ENCODE measurements at regions not wholly inside any gene's neighbourhood (a gene's known extent, or its start where the extent isn't known, plus 50 kb on each side); places are given as distances from the start of the nearest gene placed in this dataset.
"Not testable (repeated sequence)": the region's sequence is repeated elsewhere in the genome, so short reads cannot be mapped to it uniquely, and the experiment has no call there.

DNA sequence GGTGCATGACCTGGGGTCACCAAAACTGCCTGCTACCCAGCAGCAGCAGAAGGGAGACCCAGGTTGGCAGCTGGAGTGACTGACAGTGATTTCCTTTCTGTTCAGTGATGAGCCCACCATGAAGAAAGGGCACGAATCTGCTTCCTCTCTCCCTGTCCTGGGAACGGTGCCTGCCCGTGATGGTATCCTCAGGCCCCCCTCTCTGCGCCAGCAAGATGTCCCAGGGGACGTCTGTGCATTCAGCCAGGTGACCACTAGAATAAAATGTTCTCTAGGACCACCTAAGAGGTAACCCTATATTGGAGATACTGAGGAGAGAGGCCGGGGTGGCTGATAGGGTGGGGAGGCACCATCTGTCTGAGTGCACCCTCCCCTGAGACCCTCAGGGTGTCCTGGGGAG is 294.7 kb downstream of the QKI start:
- H3K36me3 Mint-ChIP-seq (ENCODE audit: low read depth): no peaks in the 10 kb centered on the region
- peaks cover 29% of the 10 kb centered on the region for H3K4me1 Mint-ChIP-seq (ENCODE audit: low read depth)
- H3K9me3 Mint-ChIP-seq: no peaks in the 10 kb centered on the region
- no peak overlapping the region for H3K27ac Mint-ChIP-seq
- H3K4me3 Mint-ChIP-seq: no peak overlapping the region
- no peaks in the 10 kb centered on the region for H3K27me3 Mint-ChIP-seq

DNA sequence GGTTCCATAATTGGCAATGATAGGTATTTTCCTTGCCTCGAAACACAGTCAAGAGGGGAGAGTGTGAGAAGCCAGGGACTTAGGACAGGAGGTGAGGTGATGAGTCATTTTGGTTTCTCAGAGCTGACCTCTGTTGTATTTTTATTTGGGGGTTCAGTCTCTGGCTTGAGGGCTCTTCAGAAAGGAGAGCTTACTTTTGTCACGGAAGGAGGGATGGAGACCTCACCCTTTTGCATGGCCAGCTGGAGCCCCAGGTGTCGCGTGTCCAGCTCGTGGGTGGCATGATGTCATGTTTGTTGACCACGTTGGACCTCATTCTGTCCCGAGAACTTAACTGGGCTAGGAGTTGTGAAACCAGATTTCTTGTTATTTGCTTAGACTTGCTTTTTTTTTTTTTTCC is 293.9 kb downstream of the QKI start:
- Mint-ChIP-seq H3K27me3 (no peaks in the 10 kb centered on the region), H3K4me3 (no peak overlapping the region), H3K36me3 (ENCODE audit: low read depth) (no peaks in the 10 kb centered on the region), H3K9me3 (no peaks in the 10 kb centered on the region), H3K27ac (no peak overlapping the region), H3K4me1 (ENCODE audit: low read depth) (peaks cover 29% of the 10 kb centered on the region)

DNA sequence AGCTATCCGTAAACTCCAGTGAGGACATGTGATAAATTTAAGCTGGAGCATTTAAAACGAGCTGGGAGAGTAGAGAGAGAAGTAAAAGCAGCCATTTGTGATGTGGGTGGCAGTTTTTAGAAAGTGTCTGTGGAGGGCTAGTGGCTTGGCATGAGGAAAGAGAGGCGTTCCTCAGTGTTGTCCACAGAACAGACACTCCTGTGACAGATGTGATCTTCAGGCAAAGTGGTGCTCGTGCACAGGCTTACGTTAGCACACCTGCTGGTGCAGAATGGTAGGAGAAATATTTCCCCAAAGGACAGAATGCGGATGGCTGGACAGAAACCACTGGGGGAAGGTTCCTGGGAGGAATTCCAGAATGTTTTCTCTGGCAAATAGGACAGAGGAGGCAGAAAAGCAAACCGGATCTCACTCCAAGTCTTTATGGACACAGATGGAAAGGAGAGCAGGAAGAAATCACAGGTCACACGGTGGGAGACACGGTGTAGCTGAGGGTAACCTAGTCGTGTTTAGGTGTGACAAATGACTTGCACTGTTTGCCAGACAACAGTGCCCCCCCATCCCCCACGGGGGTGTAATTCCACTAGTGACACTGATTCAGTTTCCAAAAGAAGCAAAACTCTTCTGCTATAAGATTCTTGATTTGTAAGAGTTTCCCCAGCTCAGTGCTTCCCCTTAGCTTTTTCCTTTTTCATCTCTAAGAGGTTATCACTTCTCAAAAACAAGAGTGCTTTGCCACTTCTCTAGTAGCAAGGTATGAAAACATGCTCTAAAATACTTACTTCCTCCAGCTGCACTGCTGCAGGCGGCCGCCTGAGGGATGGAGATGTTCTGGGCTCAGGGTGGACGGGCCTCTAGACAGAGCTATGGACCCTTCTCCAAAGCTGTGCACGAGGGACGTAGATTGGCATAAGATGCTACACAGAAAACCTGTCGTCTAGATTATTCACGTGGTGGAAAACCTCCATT is 293.2 kb downstream of the QKI start:
- H3K9me3 Mint-ChIP-seq: no peaks in the 10 kb centered on the region
- H3K36me3 Mint-ChIP-seq (ENCODE audit: low read depth): no peaks in the 10 kb centered on the region
- no peaks in the 10 kb centered on the region for H3K27me3 Mint-ChIP-seq
- H3K4me3 Mint-ChIP-seq: no peak overlapping the region
- H3K27ac Mint-ChIP-seq: no peak overlapping the region
- peaks cover 28% of the 10 kb centered on the region for H3K4me1 Mint-ChIP-seq (ENCODE audit: low read depth)

DNA sequence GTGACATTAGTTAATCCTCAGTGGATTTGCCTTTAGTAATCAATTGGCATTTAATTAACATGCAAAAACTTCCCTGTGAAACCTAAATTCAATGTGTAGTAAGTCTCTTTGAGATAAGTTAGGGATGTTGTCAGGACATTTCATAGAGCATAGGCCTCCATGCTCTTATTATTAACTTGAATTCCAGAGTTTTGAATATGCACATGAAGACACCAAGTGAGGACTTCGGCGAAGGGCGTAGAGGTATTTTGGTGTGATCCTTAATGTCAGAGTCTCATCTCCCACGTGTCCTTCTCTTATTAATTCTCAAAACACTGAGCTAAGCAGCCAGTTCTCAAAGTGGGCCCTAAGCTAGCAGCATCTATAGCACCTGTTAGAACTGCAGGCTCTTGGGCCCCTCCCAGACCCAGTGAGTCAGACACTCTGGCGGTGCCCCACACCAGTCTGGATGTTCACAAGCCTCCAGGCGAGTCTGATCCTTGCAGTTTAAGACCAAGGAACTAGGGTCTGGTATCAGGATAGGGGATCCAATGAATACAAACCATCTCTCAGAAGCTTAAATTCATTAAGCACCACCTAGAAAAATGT is 292.1 kb downstream of the QKI start:
- H3K27me3 Mint-ChIP-seq: no peaks in the 10 kb centered on the region
- H3K36me3 Mint-ChIP-seq (ENCODE audit: low read depth): no peaks in the 10 kb centered on the region
- H3K4me3 Mint-ChIP-seq: no peak overlapping the region
- H3K9me3 Mint-ChIP-seq: no peaks in the 10 kb centered on the region
- no peak overlapping the region for H3K27ac Mint-ChIP-seq
- H3K4me1 Mint-ChIP-seq (ENCODE audit: low read depth): peaks cover 26% of the 10 kb centered on the region

DNA sequence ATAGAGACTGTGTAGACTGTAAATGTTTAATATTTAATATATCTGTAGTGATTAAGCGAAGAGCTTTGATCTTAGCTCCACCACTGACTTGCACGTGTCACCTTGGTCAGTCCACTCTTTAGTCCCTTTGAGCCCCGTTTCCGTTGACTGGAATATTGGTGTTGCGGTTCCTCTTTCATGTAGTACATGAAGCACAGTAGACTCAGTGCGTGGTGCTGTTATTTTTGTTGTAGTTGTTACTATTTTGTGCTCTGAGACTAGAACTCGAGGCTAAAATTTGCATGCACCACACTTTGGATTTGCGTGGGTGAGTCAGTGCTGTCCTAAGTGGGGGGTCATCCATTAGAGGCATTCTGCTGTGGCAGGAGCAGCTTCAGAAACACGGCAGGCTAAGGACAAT is 291.4 kb downstream of the QKI start:
- no peak overlapping the region for H3K27ac Mint-ChIP-seq
- no peaks in the 10 kb centered on the region for H3K9me3 Mint-ChIP-seq
- no peak overlapping the region for H3K4me3 Mint-ChIP-seq
- H3K4me1 Mint-ChIP-seq (ENCODE audit: low read depth): peaks cover 21% of the 10 kb centered on the region
- no peaks in the 10 kb centered on the region for H3K36me3 Mint-ChIP-seq (ENCODE audit: low read depth)
- H3K27me3 Mint-ChIP-seq: no peaks in the 10 kb centered on the region

DNA sequence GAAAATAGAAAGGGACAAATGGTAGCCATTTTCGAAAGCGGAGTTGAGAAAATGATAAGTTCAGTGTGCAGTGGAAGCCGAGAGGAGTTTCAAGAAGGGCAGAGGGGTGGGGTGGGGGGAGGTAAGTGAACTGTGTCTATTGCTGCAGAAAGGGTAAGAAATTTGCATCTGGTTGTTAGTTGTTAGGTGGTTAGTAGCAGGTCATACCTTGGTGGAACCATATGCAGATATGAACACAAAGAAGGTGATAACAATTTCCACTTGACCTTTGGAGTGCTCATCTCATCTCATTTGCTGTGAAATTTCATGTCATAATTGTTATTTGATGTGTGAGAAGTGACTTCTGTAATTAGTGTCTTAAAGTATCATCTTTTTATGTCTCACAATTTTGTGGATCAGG is 288.2 kb downstream of the QKI start:
- Mint-ChIP-seq H3K27me3 (peaks cover 10% of the 10 kb centered on the region), H3K27ac (no peak overlapping the region), H3K36me3 (ENCODE audit: low read depth) (no peaks in the 10 kb centered on the region), H3K4me3 (no peak overlapping the region), H3K4me1 (ENCODE audit: low read depth) (peaks cover 16% of the 10 kb centered on the region), H3K9me3 (no peaks in the 10 kb centered on the region)

DNA sequence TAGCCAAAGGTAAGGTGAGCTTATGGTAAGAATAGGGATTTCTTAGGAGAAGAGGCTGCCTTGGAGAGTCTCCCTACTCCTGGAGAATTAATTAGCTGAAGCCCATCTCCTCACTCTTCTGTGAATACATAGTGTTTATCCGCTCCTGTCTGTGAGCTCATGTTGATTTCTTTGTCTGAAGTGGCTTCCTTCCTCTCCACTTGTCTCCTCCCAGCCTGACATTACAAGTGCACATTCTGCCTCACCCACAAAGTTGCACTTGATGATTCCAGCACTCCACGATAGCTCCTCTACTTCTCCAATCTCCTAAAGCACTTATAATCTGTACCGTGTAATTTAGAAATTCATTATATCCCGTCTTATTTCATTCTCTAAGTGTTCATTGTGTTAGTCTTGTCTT is 287.2 kb downstream of the QKI start:
- Mint-ChIP-seq H3K27ac (no peak overlapping the region), H3K36me3 (ENCODE audit: low read depth) (no peaks in the 10 kb centered on the region), H3K27me3 (peaks cover 14% of the 10 kb centered on the region), H3K4me3 (no peak overlapping the region), H3K4me1 (ENCODE audit: low read depth) (peaks cover 10% of the 10 kb centered on the region), H3K9me3 (no peaks in the 10 kb centered on the region)

DNA sequence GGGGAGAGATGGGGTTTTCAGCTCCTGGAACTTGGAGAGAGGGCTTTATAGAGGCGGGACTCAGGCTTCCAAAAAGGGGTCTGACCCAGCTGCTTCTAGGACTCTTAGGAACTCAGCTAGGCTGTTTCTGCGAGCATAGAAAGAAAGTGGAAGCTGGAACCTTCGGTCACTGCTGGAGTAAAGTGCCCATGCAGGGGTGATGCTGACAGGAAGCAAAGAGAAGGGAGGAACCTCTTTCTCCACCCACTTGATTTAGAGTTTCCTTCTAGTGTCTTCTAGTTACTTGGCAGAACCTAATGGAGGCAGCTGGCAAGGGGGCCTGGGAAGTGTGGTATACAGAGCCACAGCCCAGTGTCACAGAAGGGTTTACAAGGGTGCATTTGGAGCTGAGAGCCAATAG is 283.6 kb downstream of the QKI start:
- Mint-ChIP-seq H3K4me1 (ENCODE audit: low read depth) (peaks cover 8% of the 10 kb centered on the region), H3K4me3 (no peak overlapping the region), H3K27me3 (peaks cover 30% of the 10 kb centered on the region), H3K27ac (no peak overlapping the region), H3K36me3 (ENCODE audit: low read depth) (no peaks in the 10 kb centered on the region), H3K9me3 (no peaks in the 10 kb centered on the region)

DNA sequence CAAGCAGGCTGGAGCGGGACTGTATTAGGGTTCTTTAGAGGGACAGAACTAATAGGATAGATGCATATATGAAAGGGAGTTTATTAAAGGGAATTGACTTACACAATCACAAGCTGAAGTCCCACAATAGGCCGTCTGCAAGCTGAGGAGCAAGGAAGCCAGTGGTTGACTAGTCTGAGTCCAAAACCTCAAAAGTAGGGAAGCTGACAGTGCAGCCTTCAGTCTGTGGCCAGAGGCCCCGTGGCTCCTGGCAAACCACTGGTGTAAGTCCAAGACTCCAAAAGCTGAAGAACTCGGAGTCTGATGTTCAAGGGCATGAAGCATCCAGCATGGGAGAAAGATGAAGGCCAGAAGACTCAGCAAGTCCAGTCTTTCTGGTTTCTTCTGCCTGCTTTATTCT is 281.8 kb downstream of the QKI start:
- H3K9me3 Mint-ChIP-seq; H3K4me3 Mint-ChIP-seq; H3K27ac Mint-ChIP-seq; H3K36me3 Mint-ChIP-seq (ENCODE audit: low read depth); H3K4me1 Mint-ChIP-seq (ENCODE audit: low read depth): not testable (repeated sequence)
- H3K27me3 Mint-ChIP-seq: peaks cover 30% of the 10 kb centered on the region

DNA sequence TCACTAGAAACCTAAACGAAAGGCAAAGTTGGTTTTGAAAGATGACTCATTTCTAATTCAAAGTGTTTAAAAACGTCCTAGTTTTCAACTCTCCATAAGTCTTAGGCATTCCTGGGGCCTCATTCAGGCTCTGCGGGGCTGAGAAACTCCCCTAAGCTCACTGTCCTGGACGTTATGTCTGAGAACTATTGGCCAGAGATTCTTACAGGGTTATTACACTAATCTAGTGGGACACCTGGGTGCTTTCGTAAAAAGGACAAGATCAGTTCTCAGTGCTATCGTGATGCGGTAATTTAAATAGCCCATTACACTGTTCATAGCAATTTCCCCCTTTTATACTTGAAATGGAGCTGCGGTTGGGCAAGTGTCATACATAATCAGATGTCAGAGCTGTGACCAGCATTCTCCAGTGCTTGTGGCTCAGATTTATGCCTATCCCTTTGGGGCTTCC is 280.9 kb downstream of the QKI start:
- H3K27ac Mint-ChIP-seq: no peak overlapping the region
- H3K4me1 Mint-ChIP-seq (ENCODE audit: low read depth): no peaks in the 10 kb centered on the region
- H3K4me3 Mint-ChIP-seq: no peak overlapping the region
- no peaks in the 10 kb centered on the region for H3K36me3 Mint-ChIP-seq (ENCODE audit: low read depth)
- no peaks in the 10 kb centered on the region for H3K9me3 Mint-ChIP-seq
- H3K27me3 Mint-ChIP-seq: peaks cover 30% of the 10 kb centered on the region

DNA sequence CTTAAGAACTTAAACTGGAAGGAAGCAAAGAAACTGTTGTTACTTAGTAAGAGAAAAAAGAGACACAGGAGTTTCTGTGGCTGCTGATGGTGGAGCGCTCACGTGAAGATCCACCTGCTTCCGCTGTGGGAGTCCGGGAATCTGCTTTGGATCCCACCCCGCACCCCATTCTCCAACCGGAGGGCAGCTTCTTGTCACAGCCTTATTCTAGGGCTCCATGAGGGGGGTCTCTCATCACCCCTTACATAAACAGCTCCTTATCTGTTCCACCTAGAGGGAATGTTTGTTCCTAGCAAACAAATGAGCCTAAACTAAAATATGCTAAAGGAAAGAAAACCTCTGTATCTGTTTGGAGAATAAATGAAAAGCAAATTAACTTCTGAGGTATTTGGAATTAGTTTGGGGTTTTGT is 280.5 kb downstream of the QKI start:
- Mint-ChIP-seq H3K4me1 (ENCODE audit: low read depth) (no peaks in the 10 kb centered on the region), H3K27ac (no peak overlapping the region), H3K36me3 (ENCODE audit: low read depth) (no peaks in the 10 kb centered on the region)

DNA sequence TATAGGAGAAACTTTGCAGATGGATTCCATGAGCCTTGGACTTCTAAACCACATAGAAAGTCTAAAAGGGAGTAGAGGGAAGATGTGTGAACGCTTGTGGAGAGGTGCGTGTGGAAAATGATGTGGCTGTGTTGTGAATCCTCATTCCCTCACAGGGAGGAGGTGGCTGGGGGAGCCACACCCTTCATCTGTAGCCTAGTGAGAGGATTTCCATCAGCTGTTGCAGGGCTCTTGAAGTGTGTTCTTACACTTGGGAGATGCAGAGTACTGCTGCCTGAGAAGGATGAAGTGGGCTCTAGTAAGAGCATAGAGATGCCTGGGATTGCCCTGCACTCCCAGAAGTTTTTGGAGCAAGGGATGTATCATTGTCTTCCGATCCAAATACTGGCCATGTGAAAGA is 279.6 kb downstream of the QKI start:
- Mint-ChIP-seq H3K27me3 (peaks cover 24% of the 10 kb centered on the region), H3K4me3 (no peak overlapping the region), H3K9me3 (no peaks in the 10 kb centered on the region), H3K4me1 (ENCODE audit: low read depth) (no peaks in the 10 kb centered on the region), H3K27ac (no peak overlapping the region), H3K36me3 (ENCODE audit: low read depth) (no peaks in the 10 kb centered on the region)

More for the DNA sequence above, 280.5 kb downstream of the QKI start:
- no peak overlapping the region for H3K4me3 Mint-ChIP-seq
- peaks cover 30% of the 10 kb centered on the region for H3K27me3 Mint-ChIP-seq
- no peaks in the 10 kb centered on the region for H3K9me3 Mint-ChIP-seq

DNA sequence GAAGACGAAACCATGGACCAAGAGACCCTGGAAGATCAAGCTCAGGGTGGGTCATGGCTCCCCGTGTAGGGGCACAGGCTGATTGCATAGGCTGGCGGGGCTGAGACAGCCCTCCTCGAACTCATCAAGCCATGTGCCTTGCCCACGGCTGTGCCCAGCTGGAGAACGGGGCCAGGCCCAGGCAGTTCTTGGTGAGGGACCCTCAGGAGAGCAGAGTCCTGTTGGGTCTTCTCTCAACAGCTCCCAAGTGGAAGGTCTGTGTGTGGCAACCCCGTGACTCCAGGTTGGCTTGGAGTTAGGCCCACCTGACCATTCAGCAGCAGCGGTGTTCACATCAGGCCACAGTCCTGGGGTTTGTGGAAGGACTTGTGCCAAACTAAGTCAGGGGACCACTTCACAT is 276.5 kb downstream of the QKI start:
- Mint-ChIP-seq H3K27ac (no peak overlapping the region), H3K36me3 (ENCODE audit: low read depth) (no peaks in the 10 kb centered on the region), H3K4me1 (ENCODE audit: low read depth) (no peaks in the 10 kb centered on the region), H3K27me3 (peaks cover 16% of the 10 kb centered on the region), H3K9me3 (no peaks in the 10 kb centered on the region), H3K4me3 (no peak overlapping the region)

DNA sequence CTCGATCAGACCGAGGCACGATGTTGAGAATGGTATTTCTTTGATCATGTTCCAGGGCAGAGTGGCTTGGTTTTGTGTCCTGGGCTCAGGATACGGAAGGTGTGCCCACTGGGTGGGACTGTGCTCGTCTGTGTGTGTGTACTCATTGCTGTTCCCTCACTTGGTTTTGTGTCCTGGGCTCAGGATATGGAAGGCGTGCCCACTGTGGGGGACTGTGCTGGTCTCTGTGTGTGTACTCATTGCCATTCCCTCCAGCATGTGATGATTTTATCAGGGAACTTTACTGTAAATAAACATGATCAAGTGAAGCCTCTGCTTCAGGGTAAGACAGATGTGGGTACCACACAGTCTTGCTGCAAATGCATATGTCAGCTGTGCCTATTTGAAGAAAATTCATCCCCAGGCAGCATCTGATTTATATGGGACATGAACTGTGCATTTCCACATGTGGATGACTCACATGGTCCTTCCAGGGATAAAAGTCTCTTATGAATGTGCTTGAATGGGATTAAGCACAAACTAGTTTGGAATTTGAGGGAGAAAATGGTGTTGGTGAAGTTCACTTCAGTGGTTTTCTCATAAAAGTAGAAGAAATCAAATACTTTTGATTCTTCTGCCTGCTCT is 274.3 kb downstream of the QKI start:
- no peak overlapping the region for H3K27ac Mint-ChIP-seq
- H3K4me3 Mint-ChIP-seq: no peak overlapping the region
- no peaks in the 10 kb centered on the region for H3K36me3 Mint-ChIP-seq (ENCODE audit: low read depth)
- H3K9me3 Mint-ChIP-seq: no peaks in the 10 kb centered on the region
- H3K4me1 Mint-ChIP-seq (ENCODE audit: low read depth): no peaks in the 10 kb centered on the region
- H3K27me3 Mint-ChIP-seq: peaks cover 12% of the 10 kb centered on the region

DNA sequence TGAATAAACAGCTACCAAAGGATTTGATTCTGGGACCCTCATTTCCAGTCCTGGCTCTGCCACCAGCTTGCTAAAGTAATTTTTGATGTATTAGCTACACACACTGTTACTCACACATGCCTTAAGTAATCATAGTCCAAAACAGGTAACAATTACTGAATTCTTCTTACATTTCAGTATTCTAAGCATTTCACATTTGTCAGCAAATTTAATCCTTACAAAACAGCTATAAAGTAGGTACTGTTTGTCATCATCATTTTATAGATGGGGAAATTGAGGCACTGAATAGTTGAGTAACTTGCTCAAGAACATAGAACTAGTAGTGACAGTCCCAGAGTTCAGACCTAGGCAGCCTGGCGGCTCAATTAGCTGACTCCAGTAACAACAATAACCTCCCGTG is 272.6 kb downstream of the QKI start:
- Mint-ChIP-seq H3K36me3 (ENCODE audit: low read depth) (no peaks in the 10 kb centered on the region), H3K27me3 (peaks cover 16% of the 10 kb centered on the region), H3K27ac (no peak overlapping the region), H3K4me1 (ENCODE audit: low read depth) (no peaks in the 10 kb centered on the region), H3K9me3 (no peaks in the 10 kb centered on the region), H3K4me3 (no peak overlapping the region)

Measured in stimulated activated naive CD8-positive, alpha-beta T cell treated with anti-CD3 and anti-CD28 coated beads, Interleukin-15, Interleukin-2, amounts not matched to agents 100 ng/mL and 50 ng/mL, for 24 hours (primary cell).